ENCODE measurements at regions not wholly inside any gene's neighbourhood (a gene's known extent, or its start where the extent isn't known, plus 50 kb on each side); places are given as distances from the start of the nearest gene placed in this dataset.

DNA sequence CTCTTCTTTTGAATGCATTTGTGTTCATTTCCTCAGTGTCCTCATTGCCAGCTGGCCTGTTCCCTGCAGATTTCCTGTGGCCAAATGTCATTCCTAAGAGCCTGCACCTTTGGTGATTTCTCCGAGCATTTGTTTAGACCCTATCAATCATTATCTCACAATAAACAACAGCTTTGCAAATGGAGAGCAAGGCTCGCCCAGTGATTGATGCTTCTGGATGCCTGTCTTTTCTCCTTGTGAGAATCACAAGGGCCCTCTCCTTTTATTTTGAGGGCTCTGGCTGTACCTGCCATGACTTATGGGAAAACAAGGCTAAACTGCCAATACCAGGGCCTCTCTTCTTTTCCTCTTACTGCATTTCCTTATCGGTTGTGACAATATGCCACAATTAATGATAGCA is 1454.4 kb upstream of the CELF4 start:
- TF ChIP-seq POLR2AphosphoS5 (IDR thresholded peaks at IDR 0.05; ENCODE audit: insufficient read depth, low read depth, low read length): no peak
- TF ChIP-seq, protein P1, sequence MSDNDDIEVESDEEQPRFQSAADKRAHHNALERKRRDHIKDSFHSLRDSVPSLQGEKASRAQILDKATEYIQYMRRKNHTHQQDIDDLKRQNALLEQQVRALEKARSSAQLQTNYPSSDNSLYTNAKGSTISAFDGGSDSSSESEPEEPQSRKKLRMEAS (IDR thresholded peaks at IDR 0.05; ENCODE audit: insufficient read depth, insufficient read length): no peak
- TF ChIP-seq, protein P2, sequence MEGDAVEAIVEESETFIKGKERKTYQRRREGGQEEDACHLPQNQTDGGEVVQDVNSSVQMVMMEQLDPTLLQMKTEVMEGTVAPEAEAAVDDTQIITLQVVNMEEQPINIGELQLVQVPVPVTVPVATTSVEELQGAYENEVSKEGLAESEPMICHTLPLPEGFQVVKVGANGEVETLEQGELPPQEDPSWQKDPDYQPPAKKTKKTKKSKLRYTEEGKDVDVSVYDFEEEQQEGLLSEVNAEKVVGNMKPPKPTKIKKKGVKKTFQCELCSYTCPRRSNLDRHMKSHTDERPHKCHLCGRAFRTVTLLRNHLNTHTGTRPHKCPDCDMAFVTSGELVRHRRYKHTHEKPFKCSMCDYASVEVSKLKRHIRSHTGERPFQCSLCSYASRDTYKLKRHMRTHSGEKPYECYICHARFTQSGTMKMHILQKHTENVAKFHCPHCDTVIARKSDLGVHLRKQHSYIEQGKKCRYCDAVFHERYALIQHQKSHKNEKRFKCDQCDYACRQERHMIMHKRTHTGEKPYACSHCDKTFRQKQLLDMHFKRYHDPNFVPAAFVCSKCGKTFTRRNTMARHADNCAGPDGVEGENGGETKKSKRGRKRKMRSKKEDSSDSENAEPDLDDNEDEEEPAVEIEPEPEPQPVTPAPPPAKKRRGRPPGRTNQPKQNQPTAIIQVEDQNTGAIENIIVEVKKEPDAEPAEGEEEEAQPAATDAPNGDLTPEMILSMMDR (IDR thresholded peaks at IDR 0.05; ENCODE audit: extremely low read depth in 1 of 2, insufficient read depth in 1 of 2, low read depth in 1 of 2, low read length in 2 of 2): no peak
- no peak for TF ChIP-seq POLR2A (IDR thresholded peaks at IDR 0.05; ENCODE audit: low read depth, low read length)
- TF ChIP-seq EZH2 (IDR thresholded peaks at IDR 0.05; ENCODE audit: borderline replicate concordance, low read depth, low read length, severe bottlenecking): no peak
- TF ChIP-seq FOS (IDR thresholded peaks at IDR 0.05; ENCODE audit: borderline replicate concordance, insufficient read depth, low read length): no peak

Measured in endothelial cell of umbilical vein (primary cell).